ENCODE measurements at regions not wholly inside any gene's neighbourhood (a gene's known extent, or its start where the extent isn't known, plus 50 kb on each side); places are given as distances from the start of the nearest gene placed in this dataset.
"Not testable (repeated sequence)": the region's sequence is repeated elsewhere in the genome, so short reads cannot be mapped to it uniquely, and the experiment has no call there.

- no peak overlapping the region for H3K9ac ChIP-seq (ENCODE audit: low read length in 2 of 2)
- H3K36me3 ChIP-seq (ENCODE audit: control insufficient read depth in 2 of 2, insufficient read depth in 2 of 2, low read length in 2 of 2): no peaks in the 10 kb centered on the region
- H3K27ac ChIP-seq (ENCODE audit: low read length): no peak overlapping the region
- H3K4me1 ChIP-seq (ENCODE audit: control insufficient read depth, insufficient read depth, low read length): no peaks in the 10 kb centered on the region
- H3K4me3 ChIP-seq (ENCODE audit: low read length in 2 of 2): no peak overlapping the region
- no peaks in the 10 kb centered on the region for H3K27me3 ChIP-seq (ENCODE audit: control insufficient read depth in 1 of 2, insufficient read depth in 2 of 2, low read length in 2 of 2)
- H3K9me3 ChIP-seq (ENCODE audit: control insufficient read depth in 2 of 2, low read length in 2 of 2): no peaks in the 10 kb centered on the region
Observed at GRCh38 chr12:89069431-89069830, 282.9 kb downstream of the DUSP6 start.

DNA sequence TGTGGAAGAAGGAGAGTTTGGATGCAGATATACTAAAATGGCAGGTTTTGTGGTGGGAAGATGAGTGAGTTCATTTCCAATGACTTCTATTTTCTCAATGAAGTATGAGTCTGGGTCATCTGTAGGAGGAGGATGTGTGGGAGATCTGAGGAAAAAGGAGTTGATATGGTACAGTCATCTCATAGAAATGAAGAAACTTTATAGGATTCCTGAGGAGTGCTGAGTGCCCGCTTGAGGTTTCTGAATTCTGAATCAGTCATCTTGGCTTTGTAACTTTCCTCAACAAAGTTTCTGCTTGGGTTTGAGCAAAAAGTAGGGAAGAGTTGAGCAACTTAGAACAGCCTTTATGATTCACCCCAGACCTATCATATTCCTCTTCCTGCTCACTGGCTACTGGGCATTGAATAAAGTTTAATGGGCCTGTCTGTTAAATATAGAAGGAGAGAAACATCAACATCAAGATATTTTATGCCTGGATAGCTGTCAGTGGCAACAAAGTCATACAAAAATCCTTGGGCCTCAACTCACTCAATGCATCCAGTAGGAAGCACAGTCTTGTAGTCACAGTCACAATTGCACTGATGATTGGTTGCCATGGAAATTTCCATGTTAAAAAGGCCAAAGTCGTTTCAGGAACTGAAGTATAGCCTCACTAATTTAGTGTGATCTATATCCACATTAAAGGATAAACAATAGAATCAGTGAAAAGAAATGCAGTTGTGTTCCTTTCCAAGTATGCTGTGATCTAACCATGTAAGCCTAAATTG, 284.7 kb downstream of the DUSP6 start:
- Histone ChIP-seq H3K9me3 (ENCODE audit: control insufficient read depth in 2 of 2, low read length in 2 of 2) (no peaks in the 10 kb centered on the region), H3K4me3 (ENCODE audit: low read length in 2 of 2) (no peak overlapping the region)

DNA sequence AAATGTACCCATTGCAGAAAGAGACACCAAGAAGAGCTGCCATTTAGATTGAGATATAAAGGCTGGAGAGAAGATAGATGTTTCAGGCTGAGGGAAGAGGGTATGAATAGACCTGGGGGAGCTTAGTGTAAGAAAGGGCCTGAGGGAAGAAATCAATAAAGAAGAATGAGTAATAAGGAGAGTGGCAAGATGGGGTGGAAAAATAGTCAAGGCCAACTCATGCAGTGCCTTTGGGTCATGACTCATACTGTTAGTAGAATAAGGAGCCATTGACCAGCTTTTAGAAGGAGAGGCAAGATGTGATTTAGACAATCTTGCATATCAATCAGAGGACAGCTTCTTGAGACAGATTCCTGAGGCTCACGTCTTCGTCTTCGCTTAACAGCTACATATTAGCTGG, 287.5 kb downstream of the DUSP6 start:
- Histone ChIP-seq H3K36me3 (ENCODE audit: control insufficient read depth in 2 of 2, insufficient read depth in 2 of 2, low read length in 2 of 2) (no peaks in the 10 kb centered on the region), H3K9ac (ENCODE audit: low read length in 2 of 2) (no peak overlapping the region), H3K27me3 (ENCODE audit: control insufficient read depth in 1 of 2, insufficient read depth in 2 of 2, low read length in 2 of 2) (no peaks in the 10 kb centered on the region), H3K27ac (ENCODE audit: low read length) (no peak overlapping the region), H3K4me3 (ENCODE audit: low read length in 2 of 2) (no peak overlapping the region), H3K9me3 (ENCODE audit: control insufficient read depth in 2 of 2, low read length in 2 of 2) (no peaks in the 10 kb centered on the region), H3K4me1 (ENCODE audit: control insufficient read depth, insufficient read depth, low read length) (no peaks in the 10 kb centered on the region)

More for the DNA sequence above, 284.7 kb downstream of the DUSP6 start:
- H3K27ac ChIP-seq (ENCODE audit: low read length): no peak overlapping the region
- no peaks in the 10 kb centered on the region for H3K36me3 ChIP-seq (ENCODE audit: control insufficient read depth in 2 of 2, insufficient read depth in 2 of 2, low read length in 2 of 2)
- no peaks in the 10 kb centered on the region for H3K27me3 ChIP-seq (ENCODE audit: control insufficient read depth in 1 of 2, insufficient read depth in 2 of 2, low read length in 2 of 2)
- H3K4me1 ChIP-seq (ENCODE audit: control insufficient read depth, insufficient read depth, low read length): no peaks in the 10 kb centered on the region
- H3K9ac ChIP-seq (ENCODE audit: low read length in 2 of 2): no peak overlapping the region

- H3K9ac ChIP-seq (ENCODE audit: low read length in 2 of 2): no peak overlapping the region
- H3K27me3 ChIP-seq (ENCODE audit: control insufficient read depth in 1 of 2, insufficient read depth in 2 of 2, low read length in 2 of 2): no peaks in the 10 kb centered on the region
- no peaks in the 10 kb centered on the region for H3K4me1 ChIP-seq (ENCODE audit: control insufficient read depth, insufficient read depth, low read length)
Observed at GRCh38 chr12:89064151-89064550, 288.1 kb downstream of the DUSP6 start.

GRCh38 chr12:89062996-89063395, 289.3 kb downstream of the DUSP6 start:
- Histone ChIP-seq H3K9me3 (ENCODE audit: control insufficient read depth in 2 of 2, low read length in 2 of 2) (no peaks in the 10 kb centered on the region), H3K27me3 (ENCODE audit: control insufficient read depth in 1 of 2, insufficient read depth in 2 of 2, low read length in 2 of 2) (no peaks in the 10 kb centered on the region), H3K36me3 (ENCODE audit: control insufficient read depth in 2 of 2, insufficient read depth in 2 of 2, low read length in 2 of 2) (no peaks in the 10 kb centered on the region), H3K27ac (ENCODE audit: low read length) (no peak overlapping the region), H3K4me3 (ENCODE audit: low read length in 2 of 2) (no peak overlapping the region), H3K4me1 (ENCODE audit: control insufficient read depth, insufficient read depth, low read length) (no peaks in the 10 kb centered on the region), H3K9ac (ENCODE audit: low read length in 2 of 2) (no peak overlapping the region)

More at GRCh38 chr12:89064151-89064550, 288.1 kb downstream of the DUSP6 start:
- Histone ChIP-seq H3K9me3 (ENCODE audit: control insufficient read depth in 2 of 2, low read length in 2 of 2) (no peaks in the 10 kb centered on the region), H3K27ac (ENCODE audit: low read length) (no peak overlapping the region), H3K36me3 (ENCODE audit: control insufficient read depth in 2 of 2, insufficient read depth in 2 of 2, low read length in 2 of 2) (no peaks in the 10 kb centered on the region), H3K4me3 (ENCODE audit: low read length in 2 of 2) (no peak overlapping the region)

- Histone ChIP-seq H3K9me3 (ENCODE audit: control insufficient read depth in 2 of 2, low read length in 2 of 2) (no peaks in the 10 kb centered on the region), H3K27ac (ENCODE audit: low read length) (no peak overlapping the region), H3K27me3 (ENCODE audit: control insufficient read depth in 1 of 2, insufficient read depth in 2 of 2, low read length in 2 of 2) (no peaks in the 10 kb centered on the region), H3K4me3 (ENCODE audit: low read length in 2 of 2) (no peak overlapping the region), H3K9ac (ENCODE audit: low read length in 2 of 2) (no peak overlapping the region), H3K4me1 (ENCODE audit: control insufficient read depth, insufficient read depth, low read length) (no peaks in the 10 kb centered on the region), H3K36me3 (ENCODE audit: control insufficient read depth in 2 of 2, insufficient read depth in 2 of 2, low read length in 2 of 2) (no peaks in the 10 kb centered on the region)
Observed at GRCh38 chr12:89059721-89060541, 292.4 kb downstream of the DUSP6 start.

DNA sequence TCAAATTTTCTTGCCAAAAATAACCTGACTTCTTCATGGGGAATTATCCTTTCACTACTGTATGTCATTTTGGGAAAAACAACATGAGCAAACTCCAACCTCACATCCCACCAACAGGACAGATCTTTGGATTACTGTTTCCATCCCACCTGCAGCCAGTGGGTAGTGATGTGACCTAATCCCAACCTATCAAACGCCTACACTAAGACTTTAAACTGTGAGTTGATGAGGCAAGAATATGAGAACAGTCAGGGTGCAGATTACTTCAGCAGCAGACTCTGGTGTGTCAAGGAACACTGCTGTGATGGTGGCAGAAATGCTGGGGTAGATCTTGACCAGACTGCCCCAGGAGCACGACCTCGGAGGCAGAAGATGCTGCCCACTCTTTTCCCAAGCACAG, 293.2 kb downstream of the DUSP6 start:
- H3K27ac ChIP-seq (ENCODE audit: low read length): no peak overlapping the region
- no peaks in the 10 kb centered on the region for H3K36me3 ChIP-seq (ENCODE audit: control insufficient read depth in 2 of 2, insufficient read depth in 2 of 2, low read length in 2 of 2)
- H3K9ac ChIP-seq (ENCODE audit: low read length in 2 of 2): no peak overlapping the region
- H3K4me3 ChIP-seq (ENCODE audit: low read length in 2 of 2): no peak overlapping the region
- no peaks in the 10 kb centered on the region for H3K4me1 ChIP-seq (ENCODE audit: control insufficient read depth, insufficient read depth, low read length)
- no peaks in the 10 kb centered on the region for H3K9me3 ChIP-seq (ENCODE audit: control insufficient read depth in 2 of 2, low read length in 2 of 2)
- H3K27me3 ChIP-seq (ENCODE audit: control insufficient read depth in 1 of 2, insufficient read depth in 2 of 2, low read length in 2 of 2): no peaks in the 10 kb centered on the region

DNA sequence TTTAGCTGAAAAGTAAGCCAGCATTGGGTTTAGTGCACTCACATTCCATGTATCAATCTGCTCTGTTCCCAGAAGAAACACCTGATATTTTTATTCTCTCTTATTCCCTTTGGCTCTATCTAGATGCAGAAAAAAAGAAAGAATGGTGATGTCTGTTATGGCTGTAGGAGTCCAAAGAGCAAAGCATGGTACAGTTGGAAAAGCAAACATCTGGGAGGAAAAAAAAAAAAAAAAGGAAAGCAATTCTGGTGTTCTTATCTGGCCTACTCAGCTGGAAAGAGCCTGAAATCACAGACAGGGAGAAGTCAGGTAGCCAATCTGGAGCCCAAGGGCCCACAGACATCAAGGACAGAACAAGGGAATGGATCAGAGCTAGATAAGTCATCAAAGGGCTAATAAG, 293.9 kb downstream of the DUSP6 start:
- Histone ChIP-seq H3K9ac (ENCODE audit: low read length in 2 of 2) (no peak overlapping the region), H3K36me3 (ENCODE audit: control insufficient read depth in 2 of 2, insufficient read depth in 2 of 2, low read length in 2 of 2) (no peaks in the 10 kb centered on the region), H3K27me3 (ENCODE audit: control insufficient read depth in 1 of 2, insufficient read depth in 2 of 2, low read length in 2 of 2) (no peaks in the 10 kb centered on the region), H3K9me3 (ENCODE audit: control insufficient read depth in 2 of 2, low read length in 2 of 2) (no peaks in the 10 kb centered on the region), H3K27ac (ENCODE audit: low read length) (no peak overlapping the region), H3K4me3 (ENCODE audit: low read length in 2 of 2) (no peak overlapping the region), H3K4me1 (ENCODE audit: control insufficient read depth, insufficient read depth, low read length) (no peaks in the 10 kb centered on the region)

- not testable (repeated sequence) for H3K9ac ChIP-seq (ENCODE audit: low read length in 2 of 2); H3K27me3 ChIP-seq (ENCODE audit: control insufficient read depth in 1 of 2, insufficient read depth in 2 of 2, low read length in 2 of 2); H3K4me1 ChIP-seq (ENCODE audit: control insufficient read depth, insufficient read depth, low read length); H3K27ac ChIP-seq (ENCODE audit: low read length); H3K4me3 ChIP-seq (ENCODE audit: low read length in 2 of 2); H3K36me3 ChIP-seq (ENCODE audit: control insufficient read depth in 2 of 2, insufficient read depth in 2 of 2, low read length in 2 of 2); H3K9me3 ChIP-seq (ENCODE audit: control insufficient read depth in 2 of 2, low read length in 2 of 2)
Observed at GRCh38 chr12:89053817-89054216, 298.5 kb downstream of the DUSP6 start.

DNA sequence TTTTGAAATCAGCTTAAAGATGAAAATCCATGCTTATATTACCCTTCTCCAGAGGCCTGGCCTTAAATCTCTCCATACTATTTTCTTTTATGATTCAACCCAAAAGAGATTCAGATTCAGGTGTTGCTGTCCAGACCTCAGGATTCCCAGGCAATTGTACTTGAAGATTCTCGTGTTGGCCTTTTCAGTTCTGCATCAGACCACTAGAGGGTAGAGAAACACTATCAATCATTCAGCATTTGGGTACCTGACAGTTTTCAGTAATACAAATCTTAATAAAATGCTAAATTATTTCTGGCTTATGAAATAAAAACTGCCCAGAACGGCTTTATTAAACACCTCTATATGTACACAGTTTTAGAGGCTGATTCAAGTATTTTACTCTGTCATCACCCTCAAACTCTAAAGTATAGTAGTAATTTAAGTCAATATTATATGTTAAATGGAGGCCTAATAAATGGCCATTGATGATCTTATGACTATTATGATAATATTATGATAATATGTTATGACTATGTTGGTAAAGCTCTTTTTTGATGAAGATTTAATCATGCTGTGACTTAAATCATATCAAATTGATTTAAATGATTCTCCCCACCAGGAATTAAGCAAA, 301.1 kb downstream of the DUSP6 start:
- H3K9me3 ChIP-seq (ENCODE audit: control insufficient read depth in 2 of 2, low read length in 2 of 2): no peaks in the 10 kb centered on the region

More for the DNA sequence above, 301.1 kb downstream of the DUSP6 start:
- Histone ChIP-seq H3K27ac (ENCODE audit: low read length) (no peak overlapping the region), H3K4me3 (ENCODE audit: low read length in 2 of 2) (no peak overlapping the region), H3K27me3 (ENCODE audit: control insufficient read depth in 1 of 2, insufficient read depth in 2 of 2, low read length in 2 of 2) (no peaks in the 10 kb centered on the region), H3K9ac (ENCODE audit: low read length in 2 of 2) (no peak overlapping the region), H3K36me3 (ENCODE audit: control insufficient read depth in 2 of 2, insufficient read depth in 2 of 2, low read length in 2 of 2) (no peaks in the 10 kb centered on the region), H3K4me1 (ENCODE audit: control insufficient read depth, insufficient read depth, low read length) (no peaks in the 10 kb centered on the region)
